Mesothelial cell of epicardium (in vitro differentiated cells): ENCODE measurements at regions not wholly inside any gene's neighbourhood (a gene's known extent, or its start where the extent isn't known, plus 50 kb on each side); places are given as distances from the start of the nearest gene placed in this dataset.

ENCODE experiments used
- DNase-seq, 2 experiments: peaks; one replicate each; pipeline ENCODE4 v3.0.0; 2021; ENCODE audit warnings: low spot score in 2 of 2; ENCODE audit not compliant: unreplicated experiment in 2 of 2
- H3K27ac Mint-ChIP-seq: 2 replicates; pipeline ENCODE4 v1.8.0; 2021; ENCODE audit warnings: mixed read lengths
- H3K27me3 Mint-ChIP-seq: 2 replicates; pipeline ENCODE4 v1.8.0; 2021; ENCODE audit warnings: low read depth, mixed read lengths
- H3K36me3 Mint-ChIP-seq: 2 replicates; pipeline ENCODE4 v1.8.0; 2021; ENCODE audit warnings: mixed read lengths
- H3K4me1 Mint-ChIP-seq: 2 replicates; pipeline ENCODE4 v1.8.0; 2021; ENCODE audit warnings: mixed read lengths
- H3K4me3 Mint-ChIP-seq: 2 replicates; pipeline ENCODE4 v1.8.0; 2021; ENCODE audit warnings: mild to moderate bottlenecking, moderate library complexity, mixed read lengths
- H3K9me3 Mint-ChIP-seq: 2 replicates; pipeline ENCODE4 v1.8.0; 2021; ENCODE audit warnings: mixed read lengths
- TF ChIP-seq, protein P1 (sequence below): fragments of 200-600 bp; sonication (generic); IDR thresholded peaks from one replicate; pipeline ENCODE4 v1.5.0; 2021; ENCODE audit warnings: antibody characterized with exemption; ENCODE audit not compliant: unreplicated experiment

DNA sequence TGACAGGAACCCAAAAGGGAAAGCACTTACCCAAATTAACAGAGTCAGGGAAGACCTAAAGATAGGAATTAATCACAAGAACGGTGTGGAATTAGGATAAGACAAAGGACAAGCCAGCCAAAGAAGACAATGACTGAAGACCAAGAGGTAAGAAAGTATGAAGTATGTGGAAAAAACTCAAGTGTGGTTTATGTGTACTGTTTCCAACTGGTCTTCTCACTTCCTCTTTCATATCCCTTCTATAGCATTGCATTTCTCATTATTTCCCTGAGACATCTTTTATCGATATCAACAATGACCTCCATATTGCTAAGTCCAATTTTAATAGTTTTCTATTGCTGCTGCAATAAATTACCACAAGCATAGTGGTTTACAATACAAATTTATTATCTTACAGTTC lies 313.5 kb upstream of the SLC39A10 start:
- H3K27me3 Mint-ChIP-seq, result no peaks in the 10 kb centered on the region
- TF ChIP-seq, protein P1, sequence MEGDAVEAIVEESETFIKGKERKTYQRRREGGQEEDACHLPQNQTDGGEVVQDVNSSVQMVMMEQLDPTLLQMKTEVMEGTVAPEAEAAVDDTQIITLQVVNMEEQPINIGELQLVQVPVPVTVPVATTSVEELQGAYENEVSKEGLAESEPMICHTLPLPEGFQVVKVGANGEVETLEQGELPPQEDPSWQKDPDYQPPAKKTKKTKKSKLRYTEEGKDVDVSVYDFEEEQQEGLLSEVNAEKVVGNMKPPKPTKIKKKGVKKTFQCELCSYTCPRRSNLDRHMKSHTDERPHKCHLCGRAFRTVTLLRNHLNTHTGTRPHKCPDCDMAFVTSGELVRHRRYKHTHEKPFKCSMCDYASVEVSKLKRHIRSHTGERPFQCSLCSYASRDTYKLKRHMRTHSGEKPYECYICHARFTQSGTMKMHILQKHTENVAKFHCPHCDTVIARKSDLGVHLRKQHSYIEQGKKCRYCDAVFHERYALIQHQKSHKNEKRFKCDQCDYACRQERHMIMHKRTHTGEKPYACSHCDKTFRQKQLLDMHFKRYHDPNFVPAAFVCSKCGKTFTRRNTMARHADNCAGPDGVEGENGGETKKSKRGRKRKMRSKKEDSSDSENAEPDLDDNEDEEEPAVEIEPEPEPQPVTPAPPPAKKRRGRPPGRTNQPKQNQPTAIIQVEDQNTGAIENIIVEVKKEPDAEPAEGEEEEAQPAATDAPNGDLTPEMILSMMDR, result no peak
- no peak overlapping the region for H3K4me3 Mint-ChIP-seq
- H3K27ac Mint-ChIP-seq, result no peak overlapping the region
- no peak for DNase-seq
- peaks cover 7% of the 10 kb centered on the region for H3K4me1 Mint-ChIP-seq
- H3K36me3 Mint-ChIP-seq, result no peaks in the 10 kb centered on the region
- peaks cover under 1% of the 10 kb centered on the region for H3K9me3 Mint-ChIP-seq

DNA sequence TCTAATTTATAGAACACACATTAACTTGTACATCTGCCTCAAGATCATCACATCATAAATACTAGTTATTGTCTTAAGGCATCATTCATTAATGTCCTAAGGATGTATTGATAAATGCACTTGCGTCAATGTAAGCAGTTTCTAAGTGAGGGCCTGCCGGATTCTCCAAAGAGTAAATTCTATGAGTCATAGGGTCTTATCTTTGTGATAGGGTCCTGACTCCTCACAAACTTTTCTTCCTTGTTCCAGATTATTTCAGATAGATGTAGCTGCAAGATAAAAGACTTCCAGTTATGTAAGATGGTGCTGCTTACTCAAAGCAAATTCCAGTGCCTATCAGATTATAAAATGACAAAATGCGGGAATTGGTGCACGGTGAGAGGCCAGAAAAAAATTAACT lies 315.0 kb upstream of the SLC39A10 start:
- TF ChIP-seq, protein P1, result no peak
- no peaks in the 10 kb centered on the region for H3K27me3 Mint-ChIP-seq
- H3K9me3 Mint-ChIP-seq, result no peaks in the 10 kb centered on the region
- peaks cover 10% of the 10 kb centered on the region for H3K4me1 Mint-ChIP-seq
- H3K27ac Mint-ChIP-seq, result no peak overlapping the region
- no peak overlapping the region for H3K4me3 Mint-ChIP-seq
- no peaks in the 10 kb centered on the region for H3K36me3 Mint-ChIP-seq
- DNase-seq, result no peak

DNA sequence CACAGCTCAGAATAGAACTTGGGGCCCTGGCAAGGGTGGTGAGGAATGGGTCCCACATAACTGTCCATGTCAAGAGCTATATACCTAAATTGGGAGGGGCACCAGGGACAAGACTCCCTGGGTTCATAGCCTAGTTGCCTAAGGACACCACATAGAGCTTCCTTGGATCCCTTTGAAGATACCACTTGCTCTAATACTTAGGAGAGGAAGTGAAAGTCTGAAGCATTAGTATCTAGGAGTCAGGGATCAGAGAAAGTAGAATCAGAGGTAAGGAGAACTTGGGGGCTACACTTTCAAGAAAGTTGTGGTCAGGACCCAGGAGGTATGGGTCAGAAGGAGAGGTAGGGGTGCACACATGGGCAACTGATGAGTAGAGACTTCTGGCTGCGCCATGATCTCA lies 318.2 kb upstream of the SLC39A10 start:
- Mint-ChIP-seq H3K4me1 (peaks cover 10% of the 10 kb centered on the region), H3K27me3 (no peaks in the 10 kb centered on the region), H3K36me3 (no peaks in the 10 kb centered on the region), H3K27ac (no peak overlapping the region), H3K4me3 (no peak overlapping the region), H3K9me3 (peaks cover 8% of the 10 kb centered on the region)
- TF ChIP-seq, protein P1, result no peak
- no peak for DNase-seq

DNA sequence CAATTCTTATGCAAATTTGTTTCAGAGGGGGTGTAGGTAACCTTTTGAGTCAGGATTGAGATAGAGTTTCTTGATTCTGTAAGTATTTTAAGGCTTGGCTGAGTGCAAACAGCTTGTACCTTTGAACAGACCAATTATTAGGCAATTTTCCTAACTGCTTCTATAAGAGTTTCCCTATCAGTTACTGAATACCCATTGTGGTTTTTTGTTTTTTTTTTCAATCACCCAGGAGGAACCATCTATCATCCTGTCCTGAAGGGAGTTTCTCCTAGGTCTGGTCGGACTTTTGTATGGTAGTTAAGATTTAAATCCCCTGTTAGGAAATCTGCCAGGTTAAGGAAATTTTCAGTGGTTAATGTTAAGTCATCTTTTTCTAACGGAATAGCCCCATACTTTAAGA lies 319.4 kb upstream of the SLC39A10 start:
- H3K4me1 Mint-ChIP-seq, result peaks cover 10% of the 10 kb centered on the region
- no peak for DNase-seq
- TF ChIP-seq, protein P1, result no peak
- H3K9me3 Mint-ChIP-seq, result peaks cover 8% of the 10 kb centered on the region
- no peaks in the 10 kb centered on the region for H3K36me3 Mint-ChIP-seq
- H3K27me3 Mint-ChIP-seq, result no peaks in the 10 kb centered on the region
- H3K4me3 Mint-ChIP-seq, result no peak overlapping the region
- no peak overlapping the region for H3K27ac Mint-ChIP-seq

DNA sequence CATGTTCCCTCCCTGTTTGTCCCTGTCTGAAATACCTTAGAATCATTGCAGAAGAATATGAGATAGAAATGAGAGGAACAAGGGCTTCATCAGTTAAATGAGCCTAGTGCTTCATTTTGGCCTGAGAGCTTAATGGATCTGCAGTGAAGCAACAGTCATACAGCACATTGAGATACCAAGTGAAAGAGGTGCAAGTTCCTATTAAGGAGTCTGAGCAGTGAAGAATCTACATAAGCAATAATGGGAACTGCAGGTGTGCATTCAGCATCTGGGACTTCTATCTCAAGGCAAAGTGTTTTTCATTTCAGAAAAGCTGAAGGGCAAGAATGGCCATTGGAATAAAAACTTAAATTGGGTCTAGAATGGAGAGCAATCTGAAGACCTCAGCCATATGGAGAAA lies 323.2 kb upstream of the SLC39A10 start:
- peaks cover 6% of the 10 kb centered on the region for H3K4me1 Mint-ChIP-seq
- no peak overlapping the region for H3K27ac Mint-ChIP-seq
- DNase-seq, result no peak
- TF ChIP-seq, protein P1, result no peak
- H3K9me3 Mint-ChIP-seq, result peaks cover 13% of the 10 kb centered on the region
- no peaks in the 10 kb centered on the region for H3K36me3 Mint-ChIP-seq
- no peaks in the 10 kb centered on the region for H3K27me3 Mint-ChIP-seq
- H3K4me3 Mint-ChIP-seq, result no peak overlapping the region

DNA sequence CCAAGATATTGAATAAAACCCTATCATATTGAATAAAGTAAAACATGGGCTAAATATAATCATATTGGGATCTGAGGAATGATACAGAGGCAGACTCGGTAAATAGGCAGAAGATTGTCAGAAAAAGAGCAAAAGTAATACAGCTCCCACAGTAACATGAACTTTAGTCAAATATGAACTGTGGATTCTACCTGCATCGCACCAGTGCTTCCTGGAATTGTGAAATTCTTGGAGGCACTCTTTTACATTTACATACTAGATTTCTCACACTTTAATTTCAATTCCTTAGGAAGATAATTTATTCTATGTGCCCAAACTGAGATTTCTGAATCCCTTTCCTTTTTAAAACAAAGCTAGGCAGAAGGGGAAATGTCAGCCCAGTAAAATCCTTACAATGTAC lies 325.1 kb upstream of the SLC39A10 start:
- no peak for DNase-seq
- H3K4me3 Mint-ChIP-seq, result no peak overlapping the region
- peaks cover 13% of the 10 kb centered on the region for H3K9me3 Mint-ChIP-seq
- no peaks in the 10 kb centered on the region for H3K36me3 Mint-ChIP-seq
- peaks cover 4% of the 10 kb centered on the region for H3K4me1 Mint-ChIP-seq
- no peaks in the 10 kb centered on the region for H3K27me3 Mint-ChIP-seq
- H3K27ac Mint-ChIP-seq, result no peak overlapping the region
- TF ChIP-seq, protein P1, result no peak
